Fibroblast of the aortic adventitia (primary cell): ENCODE measurements at regions not wholly inside any gene's neighbourhood (a gene's known extent, or its start where the extent isn't known, plus 50 kb on each side); places are given as distances from the start of the nearest gene placed in this dataset.

Experiments used
- DNase-seq: peaks from one replicate; pipeline ENCODE4 v3.0.0-alpha.2; 2010; ENCODE audit warnings: low read depth
- H3K4me3 ChIP-seq: 2 replicates; pipeline ENCODE4 v1.5.1; 2011; ENCODE audit warnings: low read depth, mild to moderate bottlenecking, control low read depth, low read length, moderate library complexity
- CTCF ChIP-seq: IDR thresholded peaks from 2 replicates; pipeline ENCODE4 v1.5.1; 2011; ENCODE audit warnings: mild to moderate bottlenecking, low read length, control low read depth, inconsistent platforms; ENCODE audit not compliant: insufficient read depth

- H3K4me3 ChIP-seq, result no peak overlapping the region
- no peak for TF ChIP-seq CTCF
- DNase-seq, result no peak
Measured at GRCh38 chr7:84605301-84605700, 410.7 kb upstream of the SEMA3A start.

- DNase-seq, result no peak
- H3K4me3 ChIP-seq, result no peak overlapping the region
- no peak for TF ChIP-seq CTCF
Measured at GRCh38 chr7:84603545-84603944, 409.0 kb upstream of the SEMA3A start.

GRCh38 chr7:84595026-84595425 lies 400.4 kb upstream of the SEMA3A start:
- no peak overlapping the region for H3K4me3 ChIP-seq
- no peak for DNase-seq
- TF ChIP-seq CTCF, result no peak

- H3K4me3 ChIP-seq, result no peak overlapping the region
- no peak for TF ChIP-seq CTCF
- no peak for DNase-seq
Measured at GRCh38 chr7:84591897-84592296, 397.3 kb upstream of the SEMA3A start.

- no peak for DNase-seq
- no peak for TF ChIP-seq CTCF
- no peak overlapping the region for H3K4me3 ChIP-seq
Measured at GRCh38 chr7:84589012-84589411, 394.4 kb upstream of the SEMA3A start.

GRCh38 chr7:84583331-84583730 lies 388.7 kb upstream of the SEMA3A start:
- DNase-seq, result no peak
- TF ChIP-seq CTCF, result no peak
- no peak overlapping the region for H3K4me3 ChIP-seq

- no peak overlapping the region for H3K4me3 ChIP-seq
- TF ChIP-seq CTCF, result no peak
Measured at GRCh38 chr7:84582747-84583146, 388.2 kb upstream of the SEMA3A start.

More at GRCh38 chr7:84582747-84583146, 388.2 kb upstream of the SEMA3A start:
- no peak for DNase-seq
